ENCODE measurements at regions not wholly inside any gene's neighbourhood (a gene's known extent, or its start where the extent isn't known, plus 50 kb on each side); places are given as distances from the start of the nearest gene placed in this dataset.

DNA sequence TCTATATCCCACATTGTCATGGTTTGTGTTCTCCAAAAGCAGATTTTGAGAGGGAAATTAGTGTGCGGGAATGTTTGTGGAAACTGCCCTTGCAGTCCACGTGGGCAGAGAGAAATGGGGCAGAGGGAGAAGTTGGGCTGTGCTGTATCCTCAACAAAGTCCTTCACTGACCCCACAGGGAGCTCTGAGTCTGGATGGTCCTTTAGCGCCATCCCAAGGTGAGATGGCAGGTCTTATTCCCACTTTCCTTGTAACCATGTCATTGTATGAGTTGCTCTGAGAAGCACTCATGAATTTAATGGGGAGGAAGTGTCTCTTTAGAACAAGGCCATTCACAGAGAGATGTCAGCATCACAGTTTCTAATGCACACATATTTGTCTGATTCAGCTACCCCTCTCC, 127.1 kb downstream of the ANKRD18B start:
- TF ChIP-seq, protein P1, sequence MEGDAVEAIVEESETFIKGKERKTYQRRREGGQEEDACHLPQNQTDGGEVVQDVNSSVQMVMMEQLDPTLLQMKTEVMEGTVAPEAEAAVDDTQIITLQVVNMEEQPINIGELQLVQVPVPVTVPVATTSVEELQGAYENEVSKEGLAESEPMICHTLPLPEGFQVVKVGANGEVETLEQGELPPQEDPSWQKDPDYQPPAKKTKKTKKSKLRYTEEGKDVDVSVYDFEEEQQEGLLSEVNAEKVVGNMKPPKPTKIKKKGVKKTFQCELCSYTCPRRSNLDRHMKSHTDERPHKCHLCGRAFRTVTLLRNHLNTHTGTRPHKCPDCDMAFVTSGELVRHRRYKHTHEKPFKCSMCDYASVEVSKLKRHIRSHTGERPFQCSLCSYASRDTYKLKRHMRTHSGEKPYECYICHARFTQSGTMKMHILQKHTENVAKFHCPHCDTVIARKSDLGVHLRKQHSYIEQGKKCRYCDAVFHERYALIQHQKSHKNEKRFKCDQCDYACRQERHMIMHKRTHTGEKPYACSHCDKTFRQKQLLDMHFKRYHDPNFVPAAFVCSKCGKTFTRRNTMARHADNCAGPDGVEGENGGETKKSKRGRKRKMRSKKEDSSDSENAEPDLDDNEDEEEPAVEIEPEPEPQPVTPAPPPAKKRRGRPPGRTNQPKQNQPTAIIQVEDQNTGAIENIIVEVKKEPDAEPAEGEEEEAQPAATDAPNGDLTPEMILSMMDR (IDR thresholded peaks at IDR 0.05) = no peak
- no peak for TF ChIP-seq POLR2A (IDR thresholded peaks at IDR 0.05)

Measured in heart left ventricle (tissue), 13 donors.